NCI-H2227 (cell line): ENCODE measurements at regions not wholly inside any gene's neighbourhood (a gene's known extent, or its start where the extent isn't known, plus 50 kb on each side); places are given as distances from the start of the nearest gene placed in this dataset.
A peak's percentile ranks its signal among the peaks of the same experiment; 100 is the strongest.

ENCODE experiments used
- DNase-seq: peaks from one replicate; lab custom pipeline; 2025; ENCODE audit not compliant: unreplicated experiment; lab: John Stamatoyannopoulos, UW

DNA sequence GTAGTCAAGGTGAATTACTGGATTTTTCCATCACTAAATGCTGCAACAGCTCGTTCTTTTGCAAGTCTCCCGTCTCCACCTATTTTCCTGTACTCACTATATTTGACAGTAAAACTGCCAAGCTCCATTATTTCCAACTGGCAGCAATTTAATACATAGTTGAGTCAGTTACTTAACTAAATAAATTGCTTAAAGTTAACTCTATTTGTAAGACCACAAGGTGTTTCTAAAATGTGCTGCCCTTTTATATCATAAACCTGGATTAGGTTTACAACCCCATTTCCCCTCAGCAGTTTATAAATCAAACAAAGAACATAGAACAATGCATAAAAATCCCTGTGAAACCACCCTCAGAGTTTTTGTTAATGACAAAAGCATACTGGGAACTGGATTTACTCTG is 211.4 kb upstream of the DPH6 start:
- DNase-seq, result no peak

DNA sequence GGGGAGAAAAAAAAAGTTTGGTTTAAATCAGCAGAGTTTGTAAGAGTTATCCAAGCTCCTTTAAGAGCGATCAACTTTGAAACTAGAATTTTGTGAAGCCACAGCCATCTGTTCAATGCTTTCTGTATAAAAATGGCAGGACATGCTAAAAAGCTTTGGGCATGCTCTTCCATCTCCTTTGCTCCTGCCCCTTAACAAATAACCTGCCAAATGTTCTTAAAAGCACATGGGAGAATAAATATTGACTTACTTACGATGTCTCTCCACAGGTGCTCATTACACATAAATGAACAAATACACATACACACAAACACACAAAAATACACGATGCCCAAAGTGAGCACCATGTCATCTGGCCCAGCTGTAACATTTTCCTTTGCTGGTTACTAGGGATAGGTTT is 211.8 kb upstream of the DPH6 start:
- no peak for DNase-seq

DNA sequence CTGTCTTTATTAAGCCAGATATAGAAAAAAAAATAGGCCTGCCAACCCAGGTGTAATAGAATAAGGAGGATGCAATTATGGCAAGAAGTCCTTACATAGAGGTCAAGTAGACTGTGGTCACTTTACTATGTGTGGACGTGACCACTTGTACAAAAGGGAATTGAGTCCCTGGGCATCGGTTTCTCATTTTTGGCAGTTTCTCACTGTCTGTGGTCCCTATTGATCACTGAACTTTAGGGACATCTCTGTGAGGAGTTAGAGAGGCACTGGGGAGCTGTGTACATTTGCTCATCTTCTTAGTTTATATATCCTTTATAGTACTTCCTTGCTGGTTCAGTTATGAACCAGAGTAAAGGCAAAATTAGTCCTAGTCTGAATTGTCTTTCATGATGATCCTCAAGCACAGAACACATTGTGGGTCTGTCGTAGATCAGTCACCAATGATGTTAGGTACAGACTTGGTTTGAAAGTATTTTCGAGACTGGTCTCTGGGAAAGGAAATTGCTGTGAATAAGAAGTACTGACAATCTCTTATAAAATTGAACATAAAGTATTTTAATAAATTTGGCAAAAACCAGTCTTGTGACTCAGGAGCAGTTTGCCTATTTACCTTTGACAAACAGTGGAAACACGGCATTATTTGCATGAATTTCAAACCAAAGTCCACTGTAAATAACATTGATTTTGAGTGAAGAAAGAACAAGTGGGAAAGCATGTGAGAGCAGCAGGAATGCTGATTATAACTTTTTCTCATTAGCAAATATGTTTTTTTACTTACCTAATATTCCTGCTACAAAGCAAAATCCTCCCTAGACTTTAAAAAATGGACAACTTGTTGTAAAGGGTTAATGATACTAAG is 218.9 kb upstream of the DPH6 start:
- no peak for DNase-seq

DNA sequence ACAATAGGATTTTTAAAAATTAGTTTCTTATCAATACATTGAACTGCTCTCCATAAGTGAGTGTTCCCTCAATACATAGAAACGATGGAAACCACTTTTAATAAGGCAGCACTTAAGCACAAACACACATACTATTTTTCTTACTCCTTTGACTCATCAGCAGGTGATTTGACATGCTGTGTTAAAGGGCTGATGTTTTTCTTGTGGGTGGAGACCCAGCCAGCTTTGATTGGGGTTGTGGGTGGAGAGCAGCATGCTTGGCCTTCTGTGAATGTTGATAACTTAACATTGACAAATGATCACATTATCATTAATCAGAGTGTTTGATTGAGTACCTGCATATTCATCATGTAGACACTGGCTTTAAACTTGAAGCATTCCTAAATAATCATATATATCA is 223.0 kb upstream of the DPH6 start:
- no peak for DNase-seq

DNA sequence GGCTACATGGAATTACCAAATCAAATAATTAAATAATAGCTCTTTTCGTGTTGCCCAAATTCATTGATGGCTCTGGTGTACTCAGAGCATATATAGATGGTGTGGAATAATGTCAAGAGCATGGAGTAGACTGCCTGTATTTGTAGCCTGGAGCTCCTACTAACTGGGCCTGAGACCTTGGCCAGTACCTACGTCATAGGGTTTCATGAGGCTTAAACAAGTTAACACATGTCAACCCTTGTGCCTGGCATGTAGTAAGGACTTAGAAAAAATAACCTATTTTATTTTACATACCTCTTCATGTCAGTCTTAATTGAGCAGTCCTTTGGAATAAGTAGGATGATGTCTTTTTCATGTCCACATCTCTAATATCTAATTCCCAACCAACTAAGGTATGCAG is 223.7 kb upstream of the DPH6 start:
- DNase-seq, result no peak

DNA sequence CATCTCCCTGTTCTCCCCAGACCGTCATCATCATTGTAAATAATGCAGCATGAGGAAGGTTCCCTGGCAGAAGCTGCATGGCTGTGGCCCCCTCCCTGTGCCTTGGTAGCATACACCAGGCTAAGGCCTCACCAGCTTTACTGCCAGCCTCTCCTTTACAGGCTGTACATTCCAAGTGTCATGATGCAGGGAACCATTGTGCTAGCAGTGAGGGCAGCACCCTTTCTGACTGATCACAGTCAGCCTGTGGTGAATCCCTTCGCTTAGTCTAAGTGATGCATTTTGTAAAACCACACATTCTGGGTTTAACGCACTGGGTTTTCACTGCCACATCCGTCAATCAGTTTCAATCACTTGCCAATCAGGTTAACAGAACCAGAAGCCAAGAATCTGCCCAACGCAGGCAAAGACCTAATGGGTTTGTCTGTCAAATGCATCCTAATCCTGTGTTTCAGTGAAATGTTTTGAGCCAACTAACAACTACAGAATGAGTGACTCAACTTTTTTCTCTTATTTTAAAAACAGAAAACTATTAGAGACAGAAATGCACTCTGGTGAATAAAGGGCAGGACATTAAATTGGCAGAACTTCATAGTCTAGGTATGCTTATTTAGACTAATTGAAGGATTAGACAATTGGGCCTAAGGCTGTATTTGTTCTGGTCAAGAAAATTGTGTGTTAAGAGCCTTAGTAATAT is 225.9 kb upstream of the DPH6 start:
- DNase-seq, result no peak

DNA sequence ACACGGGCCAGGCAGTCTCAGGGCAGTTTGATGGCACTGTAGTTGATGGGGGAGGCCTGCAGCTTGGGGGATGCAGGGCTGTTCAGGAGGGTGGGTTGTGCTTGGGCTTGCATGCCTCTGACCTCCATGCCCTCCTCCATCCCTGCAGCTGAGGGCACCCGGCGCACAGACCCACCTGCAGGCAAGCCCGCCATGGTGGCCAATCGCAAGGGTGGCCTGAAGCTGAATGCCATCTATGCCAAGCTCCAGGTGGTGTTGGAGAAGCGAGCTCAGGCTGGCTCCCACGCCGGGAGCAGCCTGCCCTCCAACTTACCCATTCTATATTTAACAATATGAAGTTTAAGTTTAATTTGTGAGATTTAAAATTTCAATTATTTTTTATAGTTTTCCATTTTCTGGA is 228.7 kb upstream of the DPH6 start:
- DNase-seq, result no peak

DNA sequence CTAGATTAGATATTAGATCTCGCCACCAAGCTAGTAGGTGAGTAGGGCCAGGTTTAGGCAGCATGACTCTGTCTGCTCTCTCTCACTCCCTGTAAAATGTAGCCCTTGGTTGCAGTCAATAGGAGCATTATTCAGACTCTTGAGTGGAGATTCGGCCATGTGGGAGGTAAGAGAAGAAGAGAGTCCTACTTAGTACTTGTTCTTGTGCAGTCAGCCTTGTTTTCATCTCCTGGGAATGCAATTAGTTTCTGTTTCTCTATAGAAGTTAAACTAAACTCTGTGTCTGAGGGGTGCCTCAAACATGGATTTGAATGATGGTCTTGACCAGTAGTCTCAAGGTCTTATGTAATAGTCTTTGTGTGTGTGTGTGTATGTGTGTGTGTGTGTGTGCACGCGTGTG is 229.5 kb upstream of the DPH6 start:
- DNase-seq, result no peak

DNA sequence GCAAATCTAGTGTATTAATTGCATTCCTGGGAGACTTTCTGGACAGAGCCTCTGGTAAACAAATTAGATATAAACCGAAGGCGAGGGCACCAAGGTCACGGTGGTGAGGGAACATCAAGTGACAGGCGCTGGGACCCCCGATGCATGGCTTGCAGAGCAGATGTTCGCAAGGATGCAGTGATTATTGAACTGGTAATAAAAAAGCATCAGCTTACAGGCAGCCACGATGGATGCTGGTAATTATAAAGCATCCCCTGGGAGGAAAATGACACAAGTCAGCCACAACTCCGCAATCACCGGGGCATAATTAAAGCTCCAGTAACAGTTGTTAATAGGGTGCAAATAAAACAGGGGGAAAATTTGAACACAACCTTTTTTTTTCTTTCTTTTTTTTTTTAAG is 231.1 kb upstream of the DPH6 start:
- DNase-seq, result peak; percentile 17

DNA sequence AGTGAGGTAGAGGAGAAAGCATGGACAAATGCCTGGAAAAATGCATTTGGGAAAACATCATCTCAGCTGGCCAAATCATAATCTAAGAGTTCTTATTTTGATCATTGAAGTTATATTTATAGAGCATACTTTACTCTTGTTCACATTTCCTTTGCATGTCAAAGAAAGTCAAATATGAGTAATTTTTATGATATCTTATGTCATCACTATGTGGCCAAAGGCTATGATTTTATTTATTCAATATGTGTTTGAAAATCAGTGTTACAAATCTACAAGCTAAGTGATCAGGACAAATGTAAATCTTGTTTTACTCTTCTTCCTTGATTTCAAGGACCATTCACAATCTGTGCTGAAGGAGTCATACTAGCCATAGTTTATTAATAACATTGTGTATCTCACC is 237.2 kb upstream of the DPH6 start:
- DNase-seq, result no peak

DNA sequence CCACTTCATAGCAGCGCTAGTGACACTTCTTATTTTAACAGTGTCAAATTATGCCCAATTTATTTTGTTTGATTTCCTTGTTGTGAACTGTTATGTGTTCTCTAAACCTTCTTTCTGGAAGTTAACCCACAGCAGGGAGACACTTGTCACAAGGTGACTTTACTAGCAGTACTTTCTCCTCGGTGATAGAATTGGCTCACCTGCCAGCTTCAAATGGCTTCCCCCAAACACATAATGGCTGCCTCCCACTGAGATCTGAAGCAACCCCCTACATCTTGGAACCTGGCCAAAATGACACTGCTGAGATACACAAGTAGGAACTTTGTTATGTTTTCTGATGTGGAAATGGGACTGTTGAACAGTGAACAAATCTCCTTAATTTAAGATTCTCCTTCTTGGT is 238.8 kb upstream of the DPH6 start:
- DNase-seq, result peak; percentile 88

DNA sequence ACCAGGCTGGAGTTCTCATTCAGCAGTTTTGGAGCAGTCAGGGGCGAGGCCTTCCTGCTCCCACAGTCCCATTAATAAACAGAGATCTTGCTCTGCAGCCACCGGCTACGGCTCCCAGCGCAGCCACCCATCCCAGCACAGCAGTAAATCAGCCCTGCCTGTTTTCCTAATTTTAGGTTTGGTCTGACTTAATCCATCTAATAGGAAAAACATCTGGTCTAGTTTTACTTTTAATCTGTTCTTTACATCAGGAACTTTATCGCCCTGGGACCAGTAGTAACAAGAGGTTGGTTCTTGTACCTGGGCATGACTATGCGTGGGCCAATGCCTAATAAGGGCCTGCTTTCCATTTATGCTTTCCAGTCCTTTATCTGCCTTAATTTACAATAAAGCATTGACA is 264.0 kb upstream of the DPH6 start:
- no peak for DNase-seq

DNA sequence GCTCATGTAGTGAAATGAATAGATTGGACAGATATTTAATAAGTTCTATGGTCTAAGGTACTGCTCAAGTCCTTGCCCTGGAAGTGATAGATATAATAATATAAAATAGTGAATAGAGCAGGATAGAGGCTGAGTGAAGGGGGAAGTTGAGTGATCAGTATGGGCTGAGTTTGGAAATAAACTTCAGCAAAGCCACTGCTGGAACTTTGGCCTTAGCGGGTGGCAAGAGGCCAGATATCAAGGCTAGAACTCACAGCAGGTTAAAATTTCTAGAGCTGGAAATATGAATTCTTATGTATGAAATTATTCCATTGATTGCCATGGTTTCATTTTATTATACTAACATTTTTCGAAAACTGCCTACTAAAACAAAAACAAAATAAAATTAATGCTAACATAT is 267.6 kb upstream of the DPH6 start:
- no peak for DNase-seq

DNA sequence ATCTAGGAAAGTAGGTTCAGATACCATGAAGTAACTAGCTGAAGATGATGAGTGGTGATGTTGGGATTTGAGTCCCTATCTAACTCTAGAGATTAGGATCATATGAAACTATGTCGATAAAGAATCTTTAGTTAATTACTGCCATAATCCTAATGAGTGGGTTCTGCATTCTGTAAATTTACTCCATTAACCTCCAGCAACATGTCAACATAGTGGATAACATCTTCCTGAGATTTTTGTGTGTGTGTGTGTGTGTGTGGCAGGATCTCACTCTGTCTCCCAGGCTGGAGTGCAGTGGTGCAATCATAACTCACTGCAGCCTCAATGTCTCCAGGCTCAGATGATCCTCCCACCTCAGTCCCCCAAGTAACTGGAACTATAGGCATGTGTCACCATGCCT is 272.9 kb upstream of the DPH6 start:
- no peak for DNase-seq

DNA sequence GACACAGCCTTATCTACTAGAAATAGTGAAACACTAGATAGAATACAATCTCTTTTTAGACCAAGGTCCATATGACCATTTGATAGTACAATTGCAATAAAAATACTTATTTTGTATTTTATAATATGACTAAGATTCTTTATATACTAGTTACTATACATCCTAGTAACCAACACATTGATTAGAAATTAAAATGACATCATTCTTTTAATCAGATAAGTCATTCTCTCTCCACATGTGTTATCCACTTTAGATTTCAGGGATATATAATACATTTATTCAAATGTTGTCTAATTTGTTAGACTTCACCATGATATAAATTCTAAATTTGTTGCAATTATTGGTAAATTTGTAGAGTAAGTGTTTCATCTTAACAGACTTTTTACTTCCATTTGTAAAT is 276.2 kb upstream of the DPH6 start:
- DNase-seq, result no peak

DNA sequence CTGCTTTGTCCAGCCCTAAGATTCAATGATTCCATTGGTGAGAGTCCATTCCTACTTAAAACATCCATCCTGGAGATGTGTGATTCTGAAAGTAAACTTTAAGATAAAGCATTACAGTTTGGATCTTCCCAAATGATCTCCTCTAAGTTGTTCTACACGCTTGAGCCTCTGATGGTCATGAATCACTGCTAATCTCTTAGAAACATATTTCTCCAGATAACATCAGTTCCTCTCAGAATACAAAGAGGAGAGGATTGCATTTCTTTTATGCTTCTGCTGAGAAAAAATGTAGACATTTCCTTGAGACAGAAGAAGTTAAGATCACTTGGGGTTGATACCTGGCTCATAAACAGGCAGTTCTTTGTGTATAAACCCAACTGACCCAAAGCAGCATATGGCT is 281.2 kb upstream of the DPH6 start:
- no peak for DNase-seq

DNA sequence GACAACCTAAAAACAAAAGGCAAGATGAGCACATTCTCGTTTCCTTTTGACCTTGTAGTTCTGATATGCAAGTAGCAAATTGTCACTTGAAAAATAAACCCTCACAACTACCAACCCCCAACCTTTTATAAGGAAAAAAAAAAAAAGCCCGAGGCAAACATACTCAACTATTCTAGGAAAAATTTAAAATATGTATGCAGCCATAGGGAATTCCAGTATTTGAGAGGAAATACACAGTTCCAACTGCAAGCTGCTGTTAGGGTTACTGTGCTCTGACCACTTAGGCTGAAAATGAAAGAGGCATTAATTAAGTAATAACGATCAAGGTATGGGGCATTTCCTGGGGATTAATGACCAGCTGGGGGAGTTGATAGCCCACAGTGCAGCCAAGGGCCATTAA is 281.9 kb upstream of the DPH6 start:
- no peak for DNase-seq

DNA sequence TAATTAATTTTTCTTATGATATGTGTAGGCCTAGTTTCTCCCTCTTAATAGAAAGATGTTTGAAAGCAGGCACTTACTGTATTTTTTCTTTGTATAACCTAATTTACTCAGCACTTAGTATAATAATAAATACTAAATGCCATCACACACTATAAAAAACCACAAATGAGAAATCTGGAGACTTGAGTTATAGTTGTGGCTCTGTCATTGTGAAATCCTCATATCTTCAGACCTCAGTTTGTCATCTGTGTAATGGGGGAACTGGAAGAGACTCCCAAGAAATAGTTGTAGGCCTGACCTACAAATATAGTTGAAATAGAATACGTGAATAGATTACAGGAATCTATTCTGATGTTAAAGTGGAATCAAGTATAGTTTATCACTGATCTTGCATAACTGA is 287.6 kb upstream of the DPH6 start:
- no peak for DNase-seq

DNA sequence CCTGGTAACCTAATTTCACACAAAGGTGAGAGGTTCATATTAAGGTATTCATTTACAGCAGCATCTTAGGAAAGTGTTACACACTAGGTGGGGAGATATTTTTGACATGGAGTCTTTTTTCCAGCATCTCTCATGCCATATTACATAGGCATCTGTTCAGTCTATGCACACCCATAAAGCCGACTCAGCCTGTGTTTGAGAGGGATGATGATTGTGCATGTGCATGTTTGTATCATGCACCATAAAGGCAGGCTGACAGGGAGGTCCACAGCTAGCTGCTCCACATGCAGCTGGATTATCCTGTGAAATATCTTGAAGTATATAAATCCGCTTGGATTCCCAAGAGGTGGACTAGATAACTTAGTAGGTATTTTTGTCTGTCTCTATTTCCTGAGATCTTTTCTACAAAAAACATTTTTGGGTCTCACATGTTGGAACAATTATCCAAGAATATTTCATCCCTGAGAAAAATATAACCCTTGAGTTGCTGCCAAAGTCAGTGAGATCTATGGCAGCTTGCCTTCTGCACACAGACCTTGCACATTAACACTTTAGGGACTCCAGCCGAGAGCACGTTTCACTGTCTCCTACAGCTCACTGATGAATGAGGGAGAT is 288.4 kb upstream of the DPH6 start:
- DNase-seq, result no peak

DNA sequence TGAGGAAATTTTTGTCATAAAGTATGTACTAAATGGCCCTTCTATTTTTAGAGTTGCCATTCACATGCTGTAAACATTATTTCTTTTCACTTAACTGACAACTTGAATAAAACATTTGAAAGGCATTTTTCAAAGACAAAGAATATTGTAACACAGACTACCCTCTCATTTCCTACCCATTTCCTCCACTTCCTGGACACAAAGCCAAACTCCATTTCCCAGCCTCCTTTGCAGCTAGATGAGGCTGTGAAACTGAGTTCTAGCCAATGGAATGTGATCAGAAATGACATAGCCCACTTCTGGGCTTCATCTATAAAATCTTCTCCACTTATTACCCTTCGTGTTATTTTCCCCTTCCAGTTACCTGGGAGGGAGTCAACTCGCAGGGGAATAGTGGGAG is 288.9 kb upstream of the DPH6 start:
- DNase-seq, result no peak

DNA sequence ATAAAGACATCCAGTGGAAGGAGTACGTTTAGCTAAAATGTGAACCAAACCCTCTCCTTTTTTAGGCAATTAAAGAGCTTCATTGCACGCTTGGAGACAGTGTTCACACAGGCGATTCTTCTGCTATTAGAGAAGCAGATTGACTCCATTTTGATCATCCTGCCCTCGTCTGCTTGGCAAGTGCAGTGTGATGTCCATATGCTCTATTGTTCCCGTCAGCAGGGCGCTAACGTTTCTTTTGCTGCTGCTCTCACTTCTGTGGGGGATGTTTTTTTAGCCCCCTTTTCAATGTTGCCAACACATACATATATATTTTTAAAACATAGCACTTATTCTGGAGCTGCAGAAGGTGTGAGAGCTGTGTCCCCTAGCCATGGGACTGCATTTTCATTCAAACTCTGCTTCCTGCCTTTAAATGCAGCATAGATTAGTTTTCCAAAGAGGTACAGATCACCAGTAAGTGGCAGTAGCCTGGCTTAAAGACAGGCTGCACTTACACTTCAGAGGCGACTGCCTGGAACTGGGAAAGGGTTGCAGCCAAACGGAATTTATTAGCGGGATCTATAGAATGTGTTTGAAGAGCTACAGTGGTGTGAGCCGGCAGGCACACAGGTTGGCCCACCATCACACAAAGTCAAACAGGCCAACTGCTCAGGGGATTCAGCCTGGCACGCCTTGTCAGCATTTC is 292.6 kb upstream of the DPH6 start:
- no peak for DNase-seq

DNA sequence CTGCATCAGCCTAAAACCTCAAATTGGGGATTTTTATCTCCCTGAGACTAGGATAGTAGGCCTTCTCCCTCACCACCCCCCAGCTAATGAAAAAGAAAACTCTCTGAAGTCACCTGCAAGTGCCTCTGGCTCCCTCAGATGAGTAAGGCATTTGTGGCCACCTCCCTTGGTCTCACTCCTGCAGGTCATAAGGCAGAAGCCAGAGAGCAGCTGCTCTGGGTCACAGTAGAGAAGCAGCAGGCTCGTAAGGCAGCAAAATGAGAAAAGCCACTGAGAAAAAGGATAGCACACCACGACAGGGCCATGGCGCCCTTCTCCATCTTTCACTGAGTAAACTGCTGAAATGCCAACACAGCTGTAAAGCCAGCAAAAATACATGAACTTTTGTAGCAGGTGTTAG is 296.7 kb upstream of the DPH6 start:
- no peak for DNase-seq
